H1 (cell line): ENCODE measurements at regions not wholly inside any gene's neighbourhood (a gene's known extent, or its start where the extent isn't known, plus 50 kb on each side); places are given as distances from the start of the nearest gene placed in this dataset.

Experiments
- ASH2L ChIP-seq: fragments of 200-600, 300-600 bp; sonication (generic); IDR thresholded peaks from one replicate; pipeline ENCODE4 v1.7.1; 2017; ENCODE audit warnings: low read length
- EZH2 ChIP-seq: fragments of 200-600 bp; sonication (generic); IDR thresholded peaks from 2 replicates; pipeline ENCODE4 v1.7.1; 2012; ENCODE audit warnings: low read depth, mild to moderate bottlenecking, moderate library complexity, low read length, inconsistent platforms; ENCODE audit not compliant: severe bottlenecking
- MAFK ChIP-seq: IDR thresholded peaks from 2 replicates; pipeline ENCODE4 v1.6.1; 2012; ENCODE audit warnings: low read depth, mild to moderate bottlenecking, improper control_type of control experiment, low read length
- POLR2AphosphoS5 ChIP-seq: IDR thresholded peaks from 2 replicates; pipeline ENCODE4 v1.6.1; 2011; ENCODE audit warnings: low read depth, low read length
- RFX5 ChIP-seq: IDR thresholded peaks from 2 replicates; pipeline ENCODE4 v1.6.1; 2011; ENCODE audit warnings: low read depth, low read length, improper control_type of control experiment, borderline replicate concordance

DNA sequence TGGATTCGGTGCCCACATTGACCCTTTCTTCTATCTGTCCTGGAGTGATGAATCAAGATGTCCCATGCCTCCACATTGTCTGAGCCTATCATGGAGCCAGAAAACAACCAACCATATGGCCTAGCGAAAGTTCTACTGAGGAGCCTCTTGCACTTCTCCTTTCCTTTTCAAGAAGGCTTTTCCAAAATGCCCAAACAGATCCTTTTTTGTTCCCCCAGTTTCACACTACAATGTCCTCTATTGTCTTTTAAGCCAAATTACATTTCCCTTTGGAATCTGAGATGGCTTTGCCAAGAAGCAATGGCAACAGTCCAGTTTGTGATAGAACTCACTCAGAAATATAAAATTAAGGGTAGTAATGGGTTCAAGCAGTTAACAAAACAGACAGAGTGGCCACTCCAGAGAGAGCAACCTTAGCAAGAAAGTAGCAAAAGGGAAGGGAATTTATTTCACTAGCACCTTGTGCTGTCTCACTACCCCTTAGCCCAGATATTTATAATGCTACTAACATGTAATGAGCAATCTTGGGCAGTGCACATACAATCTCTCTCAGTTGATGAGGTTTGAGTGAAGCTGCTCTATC is 194.6 kb upstream of the PDE1C start:
- TF ChIP-seq POLR2AphosphoS5 (no peak), MAFK (no peak), ASH2L (no peak), RFX5 (no peak), EZH2 (no peak)
